SJSA1 (cell line): ENCODE measurements at regions not wholly inside any gene's neighbourhood (a gene's known extent, or its start where the extent isn't known, plus 50 kb on each side); places are given as distances from the start of the nearest gene placed in this dataset.
"Not testable (repeated sequence)": the region's sequence is repeated elsewhere in the genome, so short reads cannot be mapped to it uniquely, and the experiment has no call there.

Source experiments
- DNase-seq, 2 experiments: peaks; one replicate each; pipeline ENCODE4 v3.0.0-alpha.2; 2015 to 2020; ENCODE audit warnings: low spot score in 2 of 2, low read depth in 1 of 2
- H3K27ac ChIP-seq: fragments of 250-450 bp; sonication (Bioruptor Pico); 2 replicates; pipeline ENCODE4 v1.5.1; 2020; ENCODE audit warnings: mild to moderate bottlenecking, moderate library complexity
- H3K27me3 ChIP-seq: fragments of 250-450 bp; sonication (Bioruptor Pico); replicated peaks from 2 replicates; pipeline ENCODE4 v1.5.1; 2020; ENCODE audit warnings: mild to moderate bottlenecking, moderate library complexity
- H3K36me3 ChIP-seq: fragments of 250-450 bp; sonication (Bioruptor Pico); 2 replicates; pipeline ENCODE4 v1.5.1; 2020; ENCODE audit warnings: mild to moderate bottlenecking
- H3K4me1 ChIP-seq: fragments of 250-450 bp; sonication (Bioruptor Pico); replicated peaks from 2 replicates; pipeline ENCODE4 v1.6.1; 2021; ENCODE audit warnings: mild to moderate bottlenecking
- H3K4me3 ChIP-seq: fragments of 250-450 bp; sonication (Bioruptor Pico); 2 replicates; pipeline ENCODE4 v1.5.1; 2020; ENCODE audit warnings: mild to moderate bottlenecking
- H3K9me3 ChIP-seq: fragments of 250-450 bp; sonication (Bioruptor Pico); replicated peaks from 2 replicates; pipeline ENCODE4 v1.5.1; 2020; ENCODE audit warnings: mild to moderate bottlenecking

- Histone ChIP-seq H3K9me3 (no peaks in the 10 kb centered on the region), H3K27me3 (peaks cover 48% of the 10 kb centered on the region), H3K36me3 (no peaks in the 10 kb centered on the region), H3K4me3 (no peak overlapping the region), H3K4me1 (no peaks in the 10 kb centered on the region), H3K27ac (no peak overlapping the region)
- DNase-seq: no peak
Measured at GRCh38 chr10:101280511-101280910, 51.2 kb upstream of the LBX1 start.

- H3K4me1 ChIP-seq: not testable (repeated sequence)
Measured at GRCh38 chr10:101280921-101281320, 51.7 kb upstream of the LBX1 start.

GRCh38 chr10:101282947-101283346 lies 53.7 kb upstream of the LBX1 start:
- H3K9me3 ChIP-seq: no peaks in the 10 kb centered on the region
- no peaks in the 10 kb centered on the region for H3K36me3 ChIP-seq
- peaks cover 64% of the 10 kb centered on the region for H3K27me3 ChIP-seq

More at GRCh38 chr10:101280921-101281320, 51.7 kb upstream of the LBX1 start:
- not testable (repeated sequence) for H3K4me3 ChIP-seq, H3K36me3 ChIP-seq, H3K9me3 ChIP-seq, DNase-seq, H3K27ac ChIP-seq
- H3K27me3 ChIP-seq: peaks cover 48% of the 10 kb centered on the region

GRCh38 chr10:101283762-101284100 lies 54.5 kb upstream of the LBX1 start:
- H3K36me3 ChIP-seq: no peaks in the 10 kb centered on the region
- H3K9me3 ChIP-seq: no peaks in the 10 kb centered on the region
- no peaks in the 10 kb centered on the region for H3K4me1 ChIP-seq
- H3K27ac ChIP-seq: no peak overlapping the region
- no peak for DNase-seq
- H3K4me3 ChIP-seq: no peak overlapping the region
- H3K27me3 ChIP-seq: peaks cover 64% of the 10 kb centered on the region

More at GRCh38 chr10:101282947-101283346, 53.7 kb upstream of the LBX1 start:
- Histone ChIP-seq H3K4me1 (no peaks in the 10 kb centered on the region), H3K4me3 (no peak overlapping the region), H3K27ac (no peak overlapping the region)
- DNase-seq: no peak

- Histone ChIP-seq H3K27me3 (peaks cover 64% of the 10 kb centered on the region), H3K4me3 (no peak overlapping the region), H3K36me3 (no peaks in the 10 kb centered on the region), H3K27ac (no peak overlapping the region), H3K9me3 (no peaks in the 10 kb centered on the region), H3K4me1 (no peaks in the 10 kb centered on the region)
- DNase-seq: no peak
Measured at GRCh38 chr10:101284101-101284743, 55.0 kb upstream of the LBX1 start.

- no peaks in the 10 kb centered on the region for H3K4me1 ChIP-seq
- no peaks in the 10 kb centered on the region for H3K9me3 ChIP-seq
- no peak overlapping the region for H3K4me3 ChIP-seq
- no peak for DNase-seq
- H3K27me3 ChIP-seq: peaks cover 71% of the 10 kb centered on the region
- no peaks in the 10 kb centered on the region for H3K36me3 ChIP-seq
- no peak overlapping the region for H3K27ac ChIP-seq
Measured at GRCh38 chr10:101284744-101285463, 55.6 kb upstream of the LBX1 start.

GRCh38 chr10:101285519-101286070 lies 56.3 kb upstream of the LBX1 start:
- Histone ChIP-seq H3K27ac (no peak overlapping the region), H3K36me3 (no peaks in the 10 kb centered on the region), H3K4me3 (no peak overlapping the region), H3K27me3 (peaks cover 75% of the 10 kb centered on the region), H3K9me3 (no peaks in the 10 kb centered on the region), H3K4me1 (no peaks in the 10 kb centered on the region)
- no peak for DNase-seq

GRCh38 chr10:101286248-101287046 lies 57.2 kb upstream of the LBX1 start:
- peaks cover 76% of the 10 kb centered on the region for H3K27me3 ChIP-seq
- no peak overlapping the region for H3K27ac ChIP-seq
- no peaks in the 10 kb centered on the region for H3K36me3 ChIP-seq
- no peaks in the 10 kb centered on the region for H3K9me3 ChIP-seq
- peaks cover 4% of the 10 kb centered on the region for H3K4me1 ChIP-seq
- DNase-seq: no peak
- H3K4me3 ChIP-seq: no peak overlapping the region

GRCh38 chr10:101287183-101287996 lies 58.1 kb upstream of the LBX1 start:
- no peaks in the 10 kb centered on the region for H3K36me3 ChIP-seq
- DNase-seq: no peak
- no peaks in the 10 kb centered on the region for H3K9me3 ChIP-seq
- H3K4me1 ChIP-seq: peaks cover 11% of the 10 kb centered on the region
- peaks cover 74% of the 10 kb centered on the region for H3K27me3 ChIP-seq
- no peak overlapping the region for H3K4me3 ChIP-seq
- H3K27ac ChIP-seq: no peak overlapping the region

GRCh38 chr10:101287997-101288635 lies 58.9 kb upstream of the LBX1 start:
- H3K27me3 ChIP-seq: peaks cover 74% of the 10 kb centered on the region
- H3K4me3 ChIP-seq: no peak overlapping the region
- peaks cover 12% of the 10 kb centered on the region for H3K4me1 ChIP-seq
- no peaks in the 10 kb centered on the region for H3K36me3 ChIP-seq
- H3K27ac ChIP-seq: no peak overlapping the region
- DNase-seq: no peak
- H3K9me3 ChIP-seq: no peaks in the 10 kb centered on the region

- DNase-seq: no peak
- Histone ChIP-seq H3K4me1 (peaks cover 12% of the 10 kb centered on the region), H3K27ac (no peak overlapping the region), H3K27me3 (peaks cover 69% of the 10 kb centered on the region), H3K9me3 (no peaks in the 10 kb centered on the region), H3K4me3 (no peak overlapping the region), H3K36me3 (no peaks in the 10 kb centered on the region)
Measured at GRCh38 chr10:101289541-101289940, 60.3 kb upstream of the LBX1 start.

- DNase-seq: no peak
- Histone ChIP-seq H3K9me3 (no peaks in the 10 kb centered on the region), H3K4me1 (peaks cover 12% of the 10 kb centered on the region), H3K36me3 (no peaks in the 10 kb centered on the region), H3K4me3 (no peak overlapping the region), H3K27me3 (peaks cover 63% of the 10 kb centered on the region), H3K27ac (no peak overlapping the region)
Measured at GRCh38 chr10:101290431-101290830, 61.2 kb upstream of the LBX1 start.

GRCh38 chr10:101290881-101291280 lies 61.6 kb upstream of the LBX1 start:
- no peak for DNase-seq
- no peak overlapping the region for H3K27ac ChIP-seq
- H3K4me3 ChIP-seq: no peak overlapping the region
- H3K4me1 ChIP-seq: peaks cover 12% of the 10 kb centered on the region
- no peaks in the 10 kb centered on the region for H3K36me3 ChIP-seq
- no peaks in the 10 kb centered on the region for H3K9me3 ChIP-seq
- peaks cover 65% of the 10 kb centered on the region for H3K27me3 ChIP-seq
